ENCODE measurements at regions not wholly inside any gene's neighbourhood (a gene's known extent, or its start where the extent isn't known, plus 50 kb on each side); places are given as distances from the start of the nearest gene placed in this dataset.
"Not testable (repeated sequence)": the region's sequence is repeated elsewhere in the genome, so short reads cannot be mapped to it uniquely, and the experiment has no call there.

DNA sequence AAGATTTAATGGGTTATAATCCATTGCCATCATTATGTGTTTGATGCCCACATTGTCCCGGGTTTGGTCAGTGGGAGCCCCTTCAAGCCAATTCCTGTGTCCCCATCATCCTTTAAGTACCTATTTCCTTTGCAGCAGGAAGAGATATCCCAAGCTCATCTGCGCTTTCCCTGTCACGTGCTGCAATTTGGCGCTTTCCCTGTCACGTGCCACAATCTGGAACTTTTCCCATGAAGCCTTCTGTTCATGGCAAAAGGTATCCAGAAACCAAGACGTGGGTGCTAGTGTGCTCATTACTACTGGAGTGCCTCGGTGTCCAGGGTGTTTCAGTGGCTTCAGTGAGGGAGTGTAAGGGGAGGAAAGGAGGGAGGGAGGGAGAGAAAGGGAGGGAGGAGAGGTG, 168.5 kb downstream of the NPIPB11 start:
- H3K4me1 Mint-ChIP-seq = no peaks in the 10 kb centered on the region
- Histone ChIP-seq H3K27me3 (ENCODE audit: control insufficient read depth in 2 of 2, insufficient read depth in 2 of 2, low read length in 2 of 2) (no peaks in the 10 kb centered on the region), H3K4me1 (ENCODE audit: control insufficient read depth in 1 of 2, insufficient read depth in 2 of 2, low read length in 2 of 2) (no peaks in the 10 kb centered on the region), H3K4me3 (replicated peaks in 1 of 3; ENCODE audit: low read depth in 2 of 3, low read length in 3 of 3) (no peak overlapping the region), H2AFZ (ENCODE audit: insufficient read depth, low read depth, low read length, poor library complexity, severe bottlenecking) (no peak overlapping the region), H3K9me3 (replicated peaks in 1 of 2; ENCODE audit: control insufficient read depth in 1 of 2, insufficient read depth in 1 of 2, low read length in 2 of 2) (no peaks in the 10 kb centered on the region), H3K36me3 (replicated peaks in 1 of 2; ENCODE audit: control insufficient read depth in 1 of 2, insufficient read depth in 2 of 2, low read length in 2 of 2) (no peaks in the 10 kb centered on the region), H3K9ac (ENCODE audit: insufficient read depth, low read length, poor library complexity, severe bottlenecking) (no peak overlapping the region), H3K27ac (ENCODE audit: low read depth in 1 of 2, low read length in 2 of 2) (no peak overlapping the region), H3K79me2 (ENCODE audit: insufficient read depth, low read length) (no peaks in the 10 kb centered on the region), H4K20me1 (ENCODE audit: insufficient read depth, low read length) (no peaks in the 10 kb centered on the region), H3K4me2 (replicated peaks; ENCODE audit: extremely low read depth, low read length, poor library complexity, severe bottlenecking) (no peak overlapping the region)
- H3K27me3 Mint-ChIP-seq (ENCODE audit: low read depth in 3 of 3) = peaks cover 0 to 3% (median 0%) of the 10 kb centered on the region in 3 donors
- H3K27ac Mint-ChIP-seq = peak overlapping the region in 1 of 7 donors; percentile 8
- intact Hi-C loops (cut with micrococcal nuclease) = no loop called here
- peaks cover 0 to 10% (median 8%) of the 10 kb centered on the region in 7 donors for H3K9me3 Mint-ChIP-seq
- H3K4me3 Mint-ChIP-seq = no peak overlapping the region
- no peak for DNase-seq
- WGBS (ENCODE audit: insufficient coverage) = 96% methylated on average over 7 of the region's 7 CpGs
- peaks cover 23 to 36% of the 10 kb centered on the region in 2 donors for H3K36me3 Mint-ChIP-seq
- TF ChIP-seq CTCF (IDR thresholded peaks at IDR 0.05) = no peak

GRCh38 chr16:29237495-29237894, 169.0 kb downstream of the NPIPB11 start:
- H3K4me3 Mint-ChIP-seq; H3K4me1 ChIP-seq (ENCODE audit: control insufficient read depth in 1 of 2, insufficient read depth in 2 of 2, low read length in 2 of 2); H3K27me3 Mint-ChIP-seq (ENCODE audit: low read depth in 3 of 3); H3K36me3 ChIP-seq (replicated peaks in 1 of 2; ENCODE audit: control insufficient read depth in 1 of 2, insufficient read depth in 2 of 2, low read length in 2 of 2); H3K4me1 Mint-ChIP-seq; H4K20me1 ChIP-seq (ENCODE audit: insufficient read depth, low read length); H3K27ac ChIP-seq (ENCODE audit: low read depth in 1 of 2, low read length in 2 of 2); H3K9ac ChIP-seq (ENCODE audit: insufficient read depth, low read length, poor library complexity, severe bottlenecking); H3K4me3 ChIP-seq (replicated peaks in 1 of 3; ENCODE audit: low read depth in 2 of 3, low read length in 3 of 3); H3K27me3 ChIP-seq (ENCODE audit: control insufficient read depth in 2 of 2, insufficient read depth in 2 of 2, low read length in 2 of 2); H3K27ac Mint-ChIP-seq; intact Hi-C loops (cut with micrococcal nuclease); H3K9me3 ChIP-seq (replicated peaks in 1 of 2; ENCODE audit: control insufficient read depth in 1 of 2, insufficient read depth in 1 of 2, low read length in 2 of 2); H3K79me2 ChIP-seq (ENCODE audit: insufficient read depth, low read length); DNase-seq; H3K4me2 ChIP-seq (replicated peaks; ENCODE audit: extremely low read depth, low read length, poor library complexity, severe bottlenecking); H2AFZ ChIP-seq (ENCODE audit: insufficient read depth, low read depth, low read length, poor library complexity, severe bottlenecking): not testable (repeated sequence)
- WGBS (ENCODE audit: insufficient coverage) = 100% methylated on average over 4 of the region's 15 CpGs
- Mint-ChIP-seq H3K9me3 (peaks cover 0 to 10% (median 8%) of the 10 kb centered on the region in 7 donors), H3K36me3 (peaks cover 23 to 36% of the 10 kb centered on the region in 2 donors)

GRCh38 chr16:29237023-29237422, 169.5 kb downstream of the NPIPB11 start:
- H3K4me2 ChIP-seq (replicated peaks; ENCODE audit: extremely low read depth, low read length, poor library complexity, severe bottlenecking); H3K4me1 ChIP-seq (ENCODE audit: control insufficient read depth in 1 of 2, insufficient read depth in 2 of 2, low read length in 2 of 2); H3K4me3 Mint-ChIP-seq; DNase-seq; H3K27me3 Mint-ChIP-seq (ENCODE audit: low read depth in 3 of 3); H3K27ac ChIP-seq (ENCODE audit: low read depth in 1 of 2, low read length in 2 of 2); H3K36me3 ChIP-seq (replicated peaks in 1 of 2; ENCODE audit: control insufficient read depth in 1 of 2, insufficient read depth in 2 of 2, low read length in 2 of 2); H2AFZ ChIP-seq (ENCODE audit: insufficient read depth, low read depth, low read length, poor library complexity, severe bottlenecking); H3K79me2 ChIP-seq (ENCODE audit: insufficient read depth, low read length); H3K4me3 ChIP-seq (replicated peaks in 1 of 3; ENCODE audit: low read depth in 2 of 3, low read length in 3 of 3); H3K27me3 ChIP-seq (ENCODE audit: control insufficient read depth in 2 of 2, insufficient read depth in 2 of 2, low read length in 2 of 2); intact Hi-C loops (cut with micrococcal nuclease); H4K20me1 ChIP-seq (ENCODE audit: insufficient read depth, low read length); H3K9ac ChIP-seq (ENCODE audit: insufficient read depth, low read length, poor library complexity, severe bottlenecking); H3K4me1 Mint-ChIP-seq; H3K9me3 ChIP-seq (replicated peaks in 1 of 2; ENCODE audit: control insufficient read depth in 1 of 2, insufficient read depth in 1 of 2, low read length in 2 of 2): not testable (repeated sequence)
- H3K27ac Mint-ChIP-seq = peak overlapping the region in 1 of 7 donors; percentile 31
- H3K36me3 Mint-ChIP-seq = peaks cover 23 to 41% of the 10 kb centered on the region in 2 donors
- WGBS (ENCODE audit: insufficient coverage) = 98% methylated on average over 7 of the region's 30 CpGs
- H3K9me3 Mint-ChIP-seq = peaks cover 0 to 10% (median 8%) of the 10 kb centered on the region in 7 donors

DNA sequence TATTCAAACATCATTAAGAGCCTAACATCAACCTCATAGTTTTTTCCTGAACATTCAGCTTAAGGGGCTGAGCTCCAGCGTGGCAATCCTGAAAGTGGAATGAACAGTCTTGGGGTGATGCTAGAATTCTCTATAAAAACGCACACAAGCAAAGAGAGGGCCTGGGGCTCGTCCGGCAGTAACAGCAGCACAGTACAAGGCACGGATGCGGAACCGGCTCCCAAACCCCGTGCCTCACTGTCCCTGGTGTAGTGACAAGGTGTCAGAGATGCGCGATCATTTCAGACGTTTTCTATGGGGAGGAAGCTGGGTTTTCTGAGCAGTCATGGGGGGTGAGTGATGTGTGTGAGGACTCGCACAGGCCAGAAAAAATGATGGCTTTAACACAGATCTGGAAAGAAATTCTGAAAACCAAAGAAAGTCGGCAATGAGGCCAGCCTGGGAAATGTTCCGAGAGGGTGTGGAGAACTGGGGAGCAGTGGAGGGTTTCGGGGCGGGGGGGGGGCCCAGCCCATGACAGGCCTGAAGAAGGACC, 170.6 kb downstream of the NPIPB11 start:
- 93% methylated on average over 10 of the region's 16 CpGs for WGBS (ENCODE audit: insufficient coverage)
- H2AFZ ChIP-seq (ENCODE audit: insufficient read depth, low read depth, low read length, poor library complexity, severe bottlenecking); H3K4me1 ChIP-seq (ENCODE audit: control insufficient read depth in 1 of 2, insufficient read depth in 2 of 2, low read length in 2 of 2); intact Hi-C loops (cut with micrococcal nuclease); H3K4me3 ChIP-seq (replicated peaks in 1 of 3; ENCODE audit: low read depth in 2 of 3, low read length in 3 of 3); H3K4me2 ChIP-seq (replicated peaks; ENCODE audit: extremely low read depth, low read length, poor library complexity, severe bottlenecking); H3K4me1 Mint-ChIP-seq; H3K27ac ChIP-seq (ENCODE audit: low read depth in 1 of 2, low read length in 2 of 2); H3K4me3 Mint-ChIP-seq; H3K27me3 ChIP-seq (ENCODE audit: control insufficient read depth in 2 of 2, insufficient read depth in 2 of 2, low read length in 2 of 2); H3K36me3 ChIP-seq (replicated peaks in 1 of 2; ENCODE audit: control insufficient read depth in 1 of 2, insufficient read depth in 2 of 2, low read length in 2 of 2); H3K79me2 ChIP-seq (ENCODE audit: insufficient read depth, low read length); DNase-seq; H3K9ac ChIP-seq (ENCODE audit: insufficient read depth, low read length, poor library complexity, severe bottlenecking); H4K20me1 ChIP-seq (ENCODE audit: insufficient read depth, low read length); H3K9me3 ChIP-seq (replicated peaks in 1 of 2; ENCODE audit: control insufficient read depth in 1 of 2, insufficient read depth in 1 of 2, low read length in 2 of 2); H3K27me3 Mint-ChIP-seq (ENCODE audit: low read depth in 3 of 3): not testable (repeated sequence)
- H3K9me3 Mint-ChIP-seq = peaks cover 0 to 10% (median 8%) of the 10 kb centered on the region in 7 donors
- H3K36me3 Mint-ChIP-seq = peaks cover 23 to 49% of the 10 kb centered on the region in 2 donors
- H3K27ac Mint-ChIP-seq = peak overlapping the region in 1 of 7 donors; percentile 28
